GM19452 (cell line): ENCODE measurements at regions not wholly inside any gene's neighbourhood (a gene's known extent, or its start where the extent isn't known, plus 50 kb on each side); places are given as distances from the start of the nearest gene placed in this dataset.

Experiments used
- ATAC-seq: cut with Tn5 transposase; IDR thresholded peaks from one replicate; pipeline ENCODE4 v1.9.1; 2021; ENCODE audit not compliant: unreplicated experiment

GRCh38 chr20:41888434-41888833 lies 270.3 kb upstream of the CHD6 start:
- no peak for ATAC-seq

DNA sequence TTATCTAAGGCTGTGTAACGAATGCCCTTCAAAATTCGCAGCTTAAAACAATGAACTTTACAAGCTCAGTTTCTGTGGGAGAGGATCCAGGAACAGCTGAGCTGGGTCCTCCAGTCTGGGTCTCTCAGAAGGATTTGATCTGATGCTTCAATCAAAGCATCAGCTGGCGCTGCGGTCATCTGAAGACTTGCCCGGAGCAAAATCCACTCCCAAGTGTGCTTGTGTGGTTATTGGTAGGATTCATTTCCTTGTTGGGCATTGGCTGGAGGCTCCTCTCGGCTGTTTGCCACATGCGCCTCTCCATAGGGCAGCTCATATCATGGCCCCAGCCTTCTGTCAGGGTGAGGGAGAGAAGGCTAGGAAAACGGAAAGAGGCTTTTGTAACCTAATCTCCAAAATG lies 269.3 kb upstream of the CHD6 start:
- no peak for ATAC-seq

- no peak for ATAC-seq
Measured at GRCh38 chr20:41881466-41882046, 263.4 kb upstream of the CHD6 start.

DNA sequence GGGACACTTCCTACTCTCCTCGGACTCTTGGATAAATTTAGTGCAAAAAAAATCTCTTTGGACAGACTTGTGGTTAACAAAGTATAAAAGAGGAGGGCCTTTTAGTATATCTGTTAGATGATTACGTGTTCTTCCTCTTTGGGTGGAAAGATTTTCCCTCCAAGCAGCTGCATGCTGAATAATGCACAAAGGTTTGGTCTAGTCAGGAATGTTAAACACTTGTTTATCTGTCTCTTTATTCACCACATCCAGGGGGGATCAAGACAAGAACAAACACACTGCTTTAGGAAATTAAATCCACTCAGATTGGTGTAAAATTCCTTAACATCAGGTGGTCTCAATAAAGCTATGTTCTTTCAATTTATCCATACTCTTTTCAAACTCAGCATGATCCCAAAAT lies 260.9 kb upstream of the CHD6 start:
- no peak for ATAC-seq

DNA sequence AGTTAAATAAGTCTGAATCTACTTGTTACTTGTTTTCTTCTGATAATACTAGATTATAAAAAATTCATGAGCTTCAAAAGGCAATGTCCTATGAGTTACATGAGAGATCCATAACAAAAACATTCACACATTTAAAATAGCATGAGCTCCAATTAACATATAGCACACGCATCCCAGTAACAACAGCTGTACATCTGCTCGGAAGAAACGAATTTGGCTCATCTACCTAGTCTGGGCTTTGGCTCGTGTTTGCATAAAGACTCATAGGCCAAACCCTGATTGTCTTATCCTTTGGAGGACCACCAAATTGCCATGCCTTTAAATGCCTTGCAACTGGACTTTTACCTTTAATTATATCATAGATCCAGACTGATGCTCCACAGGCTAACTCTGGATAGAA lies 259.7 kb upstream of the CHD6 start:
- no peak for ATAC-seq

GRCh38 chr20:41874658-41875057 lies 256.5 kb upstream of the CHD6 start:
- ATAC-seq: no peak

DNA sequence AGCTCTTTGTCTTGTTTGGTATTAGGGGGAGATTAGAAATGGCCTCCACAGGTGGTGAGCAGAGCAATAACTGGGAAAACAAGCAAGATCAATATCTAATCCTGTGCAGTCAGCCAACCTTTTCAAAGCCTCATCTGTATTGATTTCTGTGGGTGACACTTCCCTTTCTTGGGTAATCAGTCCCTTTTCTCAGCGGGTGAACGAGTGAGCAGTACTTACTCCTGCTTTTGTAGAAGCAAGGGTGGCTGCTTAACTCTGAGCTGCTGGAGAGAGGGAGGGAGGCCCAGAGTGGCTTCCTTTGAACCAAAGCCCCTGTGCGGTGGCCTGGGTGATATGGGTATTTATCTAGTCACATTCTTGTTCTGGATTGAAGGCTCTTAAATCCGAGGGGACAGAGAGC lies 254.8 kb upstream of the CHD6 start:
- no peak for ATAC-seq

DNA sequence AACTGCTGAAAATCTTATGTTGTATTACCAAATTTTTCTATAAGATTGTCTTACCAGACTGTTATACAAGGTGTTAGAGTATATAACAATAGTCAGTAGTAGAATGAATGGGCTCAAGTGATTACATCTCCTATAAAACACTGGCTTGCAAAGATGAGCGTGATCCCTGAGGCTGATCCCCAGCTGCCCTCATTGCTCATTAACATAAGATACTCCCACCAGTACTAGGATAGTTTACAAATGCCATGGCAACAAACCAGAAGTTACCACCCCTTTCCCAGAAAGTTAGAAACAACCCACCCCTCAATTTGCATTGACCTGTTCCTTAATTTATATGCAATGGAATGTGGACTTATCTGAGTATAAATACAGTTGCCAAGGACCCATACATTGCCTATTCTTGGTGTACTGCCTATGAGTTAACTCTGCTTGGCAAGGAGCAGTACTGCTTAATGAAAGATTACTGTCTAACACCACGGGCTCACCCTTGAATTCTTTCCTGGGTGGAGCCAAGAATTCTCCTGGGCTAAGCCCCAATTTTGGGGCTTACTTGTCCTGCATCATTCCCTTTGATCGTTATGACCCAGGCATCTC lies 252.8 kb upstream of the CHD6 start:
- no peak for ATAC-seq

DNA sequence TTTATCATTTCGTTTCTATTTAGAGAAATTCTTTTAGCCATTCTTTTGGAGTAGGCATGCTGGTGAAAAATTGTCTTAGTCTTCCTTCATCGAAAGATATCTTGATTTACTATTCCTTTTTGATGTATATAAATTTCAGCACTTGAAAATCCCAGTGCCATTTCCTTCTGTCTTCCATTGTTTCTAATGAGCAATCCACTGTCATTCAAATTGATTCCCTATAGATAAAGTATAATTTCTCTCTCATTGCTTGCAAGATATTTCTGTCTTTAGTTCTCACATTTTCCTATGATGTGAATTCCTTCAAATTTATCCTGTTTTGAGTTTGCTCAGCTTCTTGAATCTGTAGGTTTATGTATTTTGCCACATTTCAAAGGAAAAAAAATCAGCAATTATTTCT lies 251.1 kb upstream of the CHD6 start:
- ATAC-seq: no peak

- no peak for ATAC-seq
Measured at GRCh38 chr20:41865938-41866337, 247.8 kb upstream of the CHD6 start.

DNA sequence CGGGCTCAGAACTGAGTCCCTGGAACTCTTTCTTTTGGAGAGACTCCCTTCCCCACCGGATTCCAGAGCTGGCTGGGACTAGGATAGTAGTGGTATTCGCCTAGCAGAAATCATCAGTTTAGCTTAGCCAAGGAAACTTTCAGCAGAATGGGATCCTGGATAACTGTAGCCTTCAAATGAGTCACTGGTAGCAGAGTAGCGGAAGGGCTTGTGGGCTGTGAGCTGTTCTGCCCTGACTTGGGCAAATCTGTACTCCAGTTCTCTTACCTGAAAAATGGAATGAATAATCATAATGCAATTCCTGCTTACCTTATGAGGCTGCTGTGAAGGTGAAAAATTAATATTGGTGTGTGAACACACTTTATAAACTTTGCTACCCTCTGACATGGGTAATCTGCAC lies 244.3 kb upstream of the CHD6 start:
- ATAC-seq: no peak

DNA sequence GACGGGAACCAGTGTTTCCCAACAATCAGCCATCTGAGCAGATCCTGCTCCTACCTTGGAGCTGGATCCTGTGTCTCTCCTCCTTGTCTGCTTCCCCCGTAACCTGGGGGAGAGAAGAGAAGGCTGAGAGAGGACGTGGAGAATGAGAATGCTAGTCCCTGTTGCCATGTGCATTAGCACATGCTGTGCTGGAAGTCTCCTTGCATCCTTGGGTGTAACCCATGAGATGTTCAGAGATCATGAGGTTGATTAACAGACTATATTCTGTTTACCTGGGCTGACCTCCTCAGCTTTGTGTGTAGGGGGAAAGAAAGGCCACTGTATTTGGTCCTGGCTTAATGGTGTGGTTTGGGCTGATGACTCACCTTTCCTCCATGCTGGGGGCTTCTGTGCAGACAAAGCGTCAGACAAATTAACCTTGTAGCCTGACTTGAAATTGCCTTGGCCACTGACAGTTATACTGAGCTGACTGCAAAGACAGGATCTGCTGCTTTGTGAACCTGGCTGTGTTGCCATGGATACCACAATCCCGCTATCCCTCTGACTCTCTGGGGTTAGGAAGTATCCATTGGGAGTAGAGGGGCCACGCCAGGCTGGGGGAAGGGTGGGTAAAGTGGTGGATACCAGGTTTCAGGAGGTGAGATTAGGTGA lies 243.7 kb upstream of the CHD6 start:
- no peak for ATAC-seq

GRCh38 chr20:41854765-41855164 lies 236.6 kb upstream of the CHD6 start:
- ATAC-seq: no peak

GRCh38 chr20:41853806-41854205 lies 235.6 kb upstream of the CHD6 start:
- no peak for ATAC-seq

DNA sequence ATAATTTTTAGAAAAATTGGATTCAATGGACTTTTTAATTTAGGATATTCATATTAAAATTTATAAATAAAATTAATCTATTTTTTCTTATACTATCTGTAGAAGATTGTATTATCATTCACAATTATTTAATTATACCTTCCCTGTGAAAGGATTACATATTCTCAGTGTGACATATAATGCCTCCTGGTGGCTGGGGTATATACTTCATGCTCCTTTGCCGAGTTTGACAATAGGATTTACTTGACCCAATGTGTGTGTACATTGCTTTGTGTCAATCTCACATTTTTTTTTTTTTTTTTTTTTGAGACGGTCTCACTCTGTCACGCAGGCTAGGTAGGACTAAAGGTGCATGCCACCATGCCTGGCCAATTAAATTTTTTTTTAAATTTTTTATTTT lies 230.0 kb upstream of the CHD6 start:
- no peak for ATAC-seq

DNA sequence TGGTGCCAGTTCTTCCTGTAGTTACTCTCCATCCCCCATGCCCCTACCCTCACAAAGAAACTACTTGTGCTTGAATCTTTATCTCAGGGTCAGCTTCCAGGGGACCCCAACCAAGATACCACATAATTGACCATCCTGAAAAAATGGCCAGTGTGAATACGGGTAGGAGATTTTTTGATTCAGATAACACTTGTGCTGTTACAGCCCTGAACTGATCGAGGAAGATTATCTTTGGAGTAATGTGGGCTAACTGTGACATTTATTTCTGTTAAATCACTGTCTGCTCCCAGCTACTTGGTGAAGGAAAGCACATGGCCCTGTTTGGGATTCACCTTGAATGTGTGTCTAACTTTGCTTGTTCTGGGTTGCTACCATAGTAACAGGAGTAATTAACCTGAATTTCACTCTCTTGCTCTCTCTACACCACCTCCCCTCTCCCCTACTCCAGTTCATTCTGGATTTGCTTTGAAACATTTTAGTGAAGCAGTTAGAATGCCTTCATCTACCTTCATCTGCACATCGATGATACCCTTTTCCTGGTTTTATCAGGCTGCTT lies 219.6 kb upstream of the CHD6 start:
- no peak for ATAC-seq

GRCh38 chr20:41833739-41834138 lies 215.6 kb upstream of the CHD6 start:
- no peak for ATAC-seq

DNA sequence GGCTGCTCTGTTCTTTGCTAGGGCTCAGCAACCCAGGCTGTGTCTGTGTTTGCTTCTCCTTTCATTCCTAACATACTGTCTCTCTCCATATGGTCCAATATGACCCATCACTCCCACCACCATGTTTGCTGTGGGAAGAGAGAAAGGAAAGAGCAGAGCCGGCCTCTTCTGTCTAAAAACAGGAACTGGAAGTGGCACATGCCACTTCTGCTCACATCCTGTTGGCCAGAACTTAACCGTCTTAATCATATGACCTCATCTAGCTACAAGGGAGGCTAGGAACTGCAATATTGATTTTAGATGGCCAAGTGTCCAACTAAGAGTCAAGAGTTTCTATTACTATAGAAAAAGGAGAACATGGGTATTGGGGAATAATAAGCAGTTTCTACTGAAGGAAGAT lies 212.5 kb upstream of the CHD6 start:
- no peak for ATAC-seq

DNA sequence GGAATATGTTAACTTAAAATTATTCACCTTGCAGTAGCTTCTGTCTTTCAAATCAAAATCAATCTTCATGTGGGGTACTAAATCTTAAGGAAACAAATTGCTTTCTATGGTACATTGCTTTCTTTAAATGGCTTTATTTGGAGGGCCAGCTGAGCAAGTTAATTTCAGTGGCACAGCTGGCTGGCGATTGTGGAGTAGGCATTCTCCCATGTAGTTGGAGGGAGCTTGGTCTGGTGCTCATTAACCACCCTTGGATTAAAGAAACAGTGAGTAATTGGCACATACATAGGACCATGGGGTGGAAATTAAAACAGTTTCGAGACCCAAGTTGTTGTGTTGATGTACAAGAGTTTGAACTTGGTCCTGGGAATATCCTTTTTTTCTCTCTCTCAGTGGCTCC lies 201.3 kb upstream of the CHD6 start:
- no peak for ATAC-seq

DNA sequence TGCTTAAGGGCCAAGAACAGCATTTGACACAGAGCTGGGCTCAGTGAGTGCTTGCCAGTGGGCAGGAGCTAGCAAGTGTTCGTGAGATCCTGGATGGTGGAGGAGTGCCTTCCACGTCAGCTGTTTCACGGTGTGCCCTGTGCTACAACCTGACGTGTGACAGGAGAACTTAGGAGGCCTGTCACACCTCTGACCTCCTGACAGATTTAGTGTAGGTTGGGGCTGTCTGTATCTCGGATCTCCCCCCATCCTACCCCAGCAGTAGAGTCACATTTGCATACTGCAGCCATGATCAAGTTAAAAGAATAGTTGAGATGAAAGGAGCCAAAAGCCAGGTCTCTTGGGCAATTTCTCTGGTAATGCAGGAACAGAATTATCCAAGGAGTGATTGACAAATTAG lies 200.8 kb upstream of the CHD6 start:
- ATAC-seq: no peak

DNA sequence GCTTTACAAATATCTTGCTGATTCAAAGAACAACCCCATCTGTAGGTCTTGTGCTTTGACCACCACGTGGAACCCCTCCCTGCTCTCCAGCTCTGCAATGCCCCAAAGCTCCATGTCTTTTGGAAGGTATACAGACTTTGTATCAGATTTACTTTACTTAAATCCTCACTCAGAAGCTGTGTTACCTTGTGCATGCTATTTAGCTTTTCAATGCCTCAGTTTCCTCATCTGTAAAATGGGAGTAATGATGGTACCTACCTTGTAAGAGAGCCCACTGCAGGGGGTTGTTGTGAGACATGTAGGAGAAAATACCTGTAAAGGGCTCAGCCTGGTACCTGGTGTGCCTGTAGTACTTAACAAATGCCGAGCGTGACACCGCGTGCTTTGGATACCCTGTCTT lies 200.2 kb upstream of the CHD6 start:
- ATAC-seq: no peak

GRCh38 chr20:41811456-41811855 lies 193.3 kb upstream of the CHD6 start:
- ATAC-seq: no peak

- ATAC-seq: no peak
Measured at GRCh38 chr20:41800040-41800439, 181.9 kb upstream of the CHD6 start.
